NCI-H2196 treated with DMSO at 0.1 percent for 48 hours (cell line): ENCODE measurements at regions not wholly inside any gene's neighbourhood (a gene's known extent, or its start where the extent isn't known, plus 50 kb on each side); places are given as distances from the start of the nearest gene placed in this dataset.
"Not testable (repeated sequence)": the region's sequence is repeated elsewhere in the genome, so short reads cannot be mapped to it uniquely, and the experiment has no call there.

Experiments
- DNase-seq: peaks from one replicate; lab custom pipeline; 2025; ENCODE audit not compliant: unreplicated experiment; lab: John Stamatoyannopoulos, UW

GRCh38 chr16:8075271-8075670, 515.0 kb downstream of the TMEM114 start:
- DNase-seq = no peak

GRCh38 chr16:8070506-8070905, 519.8 kb downstream of the TMEM114 start:
- no peak for DNase-seq

- DNase-seq = not testable (repeated sequence)
Measured at GRCh38 chr16:8068225-8068624, 522.1 kb downstream of the TMEM114 start.

GRCh38 chr16:8063159-8063558, 527.2 kb downstream of the TMEM114 start:
- no peak for DNase-seq

GRCh38 chr16:8062677-8063076, 527.6 kb downstream of the TMEM114 start:
- DNase-seq = no peak

- no peak for DNase-seq
Measured at GRCh38 chr16:8055761-8056160, 534.5 kb downstream of the TMEM114 start.

GRCh38 chr16:8053437-8053836, 536.9 kb downstream of the TMEM114 start:
- DNase-seq = no peak

GRCh38 chr16:8048433-8048832, 541.9 kb downstream of the TMEM114 start:
- no peak for DNase-seq

- DNase-seq = no peak
Measured at GRCh38 chr16:8047736-8048135, 542.6 kb downstream of the TMEM114 start.

- DNase-seq = no peak
Measured at GRCh38 chr16:8044796-8045195, 545.5 kb downstream of the TMEM114 start.

GRCh38 chr16:8032406-8032805, 557.9 kb downstream of the TMEM114 start:
- no peak for DNase-seq

GRCh38 chr16:8030004-8030403, 560.3 kb downstream of the TMEM114 start:
- DNase-seq = not testable (repeated sequence)

GRCh38 chr16:8026450-8026849, 563.9 kb downstream of the TMEM114 start:
- no peak for DNase-seq

GRCh38 chr16:8023326-8023725, 567.0 kb downstream of the TMEM114 start:
- no peak for DNase-seq

- DNase-seq = no peak
Measured at GRCh38 chr16:8005096-8005860, 585.0 kb downstream of the TMEM114 start.

GRCh38 chr16:7998789-7999453, 591.4 kb downstream of the TMEM114 start:
- DNase-seq = no peak

- no peak for DNase-seq
Measured at GRCh38 chr16:7997966-7998365, 592.3 kb downstream of the TMEM114 start.

- DNase-seq = no peak
Measured at GRCh38 chr16:7992616-7993015, 597.7 kb downstream of the TMEM114 start.

GRCh38 chr16:7990626-7991260, 599.6 kb downstream of the TMEM114 start:
- DNase-seq = no peak

GRCh38 chr16:7983676-7984075, 606.6 kb downstream of the TMEM114 start:
- DNase-seq = no peak

- no peak for DNase-seq
Measured at GRCh38 chr16:7980133-7980483, 610.2 kb downstream of the TMEM114 start.

GRCh38 chr16:7979448-7980132, 610.7 kb downstream of the TMEM114 start:
- no peak for DNase-seq
